ENCODE measurements at regions not wholly inside any gene's neighbourhood (a gene's known extent, or its start where the extent isn't known, plus 50 kb on each side); places are given as distances from the start of the nearest gene placed in this dataset.

DNA sequence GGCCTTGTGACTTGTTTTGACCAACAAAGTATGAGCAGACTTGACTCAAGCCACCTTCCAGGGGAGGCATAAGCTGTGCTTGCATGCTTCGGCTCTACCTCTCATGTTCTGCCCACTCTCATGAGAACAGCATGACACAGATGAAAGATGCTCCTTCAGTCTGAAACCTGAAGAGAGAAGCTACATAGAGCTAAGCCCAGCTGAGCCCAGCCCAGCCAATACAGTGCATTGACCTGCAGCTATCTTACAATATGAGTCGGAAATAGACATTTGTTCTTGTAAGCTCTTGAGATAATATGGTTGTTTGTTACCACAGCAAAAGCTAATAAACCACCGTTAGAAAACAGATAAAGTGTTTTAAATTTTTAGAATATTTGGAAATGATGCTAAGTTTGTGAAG, 426.7 kb upstream of the PKDCC start:
- in situ Hi-C loops (cut with MboI; ENCODE audit: low sequenced_read_pairs), result no loop called here

DNA sequence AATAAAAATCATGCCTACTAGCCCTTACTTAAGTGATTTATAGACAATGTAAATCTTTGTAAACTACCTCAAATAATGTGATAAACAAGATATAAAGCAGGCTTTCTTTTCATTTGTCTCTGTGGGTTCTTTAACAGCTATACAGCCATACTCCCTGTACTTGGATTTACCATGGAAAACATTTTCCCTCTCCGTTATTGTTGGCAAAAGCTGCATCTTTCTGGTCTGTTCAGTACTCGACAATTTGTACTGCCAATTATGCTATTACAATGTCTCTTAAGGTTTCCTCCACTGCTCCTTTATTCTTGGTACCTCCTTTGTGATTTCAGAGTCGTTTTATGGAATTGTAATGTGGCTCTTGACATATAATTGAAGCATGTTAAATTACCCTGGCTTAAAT, 426.3 kb upstream of the PKDCC start:
- in situ Hi-C loops (cut with MboI; ENCODE audit: low sequenced_read_pairs), result no loop called here

DNA sequence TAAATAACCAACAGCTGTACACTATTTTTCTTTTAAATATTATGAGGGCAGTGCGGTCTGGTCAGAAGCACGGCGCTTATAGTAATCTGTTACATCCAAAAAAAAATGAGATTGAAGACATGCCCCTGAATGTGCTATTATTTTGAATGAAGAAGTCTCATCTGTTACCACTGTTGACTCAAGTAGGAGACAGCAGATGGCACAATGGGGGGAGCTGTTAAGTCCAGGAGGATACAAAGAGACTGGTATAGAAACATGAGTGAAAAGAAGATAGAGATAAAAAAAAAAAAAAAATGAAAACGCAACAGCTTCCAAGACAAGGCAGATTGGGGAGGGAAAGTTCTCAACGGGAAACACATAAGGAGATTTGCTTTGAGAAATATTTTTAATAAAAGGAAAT, 425.5 kb upstream of the PKDCC start:
- in situ Hi-C loops (cut with MboI; ENCODE audit: low sequenced_read_pairs), result no loop called here

DNA sequence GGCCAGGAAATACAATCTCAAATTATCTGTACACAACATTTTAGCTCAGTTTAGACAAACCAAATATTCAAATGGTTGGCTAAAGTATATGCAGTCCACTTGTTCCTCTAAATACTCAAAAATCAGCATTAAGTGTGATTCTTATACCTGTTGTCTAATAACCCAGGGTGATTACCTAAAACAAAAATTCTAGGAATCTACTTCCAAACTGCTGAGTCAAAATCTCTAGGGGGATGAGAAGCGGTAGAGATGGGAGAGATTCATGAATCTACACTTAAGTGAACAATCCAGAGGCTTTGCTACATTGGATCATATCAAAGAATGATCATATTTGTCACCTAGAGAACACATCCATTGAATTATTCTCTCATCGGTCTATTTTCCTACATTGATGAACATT, 420.9 kb upstream of the PKDCC start:
- in situ Hi-C loops (cut with MboI; ENCODE audit: low sequenced_read_pairs), result no loop called here

DNA sequence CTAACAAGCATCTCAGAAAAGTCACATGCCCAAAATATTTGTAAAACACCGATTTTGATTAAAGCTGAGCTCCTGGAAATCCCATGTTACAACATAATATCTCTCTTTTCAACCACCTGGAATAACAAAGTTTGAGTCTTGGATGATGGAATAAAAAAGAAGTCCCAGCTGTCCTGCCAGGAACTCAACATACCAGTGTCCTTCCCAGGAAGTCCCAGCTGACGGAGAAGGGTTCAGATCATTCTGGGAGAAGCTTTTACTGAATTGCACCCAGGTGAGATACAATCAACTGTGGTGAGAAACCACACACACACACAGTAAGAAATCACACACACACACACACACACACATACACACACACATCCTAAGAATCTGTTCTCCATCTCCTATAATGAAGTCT, 413.1 kb upstream of the PKDCC start:
- in situ Hi-C loops (cut with MboI; ENCODE audit: low sequenced_read_pairs), result no loop called here

DNA sequence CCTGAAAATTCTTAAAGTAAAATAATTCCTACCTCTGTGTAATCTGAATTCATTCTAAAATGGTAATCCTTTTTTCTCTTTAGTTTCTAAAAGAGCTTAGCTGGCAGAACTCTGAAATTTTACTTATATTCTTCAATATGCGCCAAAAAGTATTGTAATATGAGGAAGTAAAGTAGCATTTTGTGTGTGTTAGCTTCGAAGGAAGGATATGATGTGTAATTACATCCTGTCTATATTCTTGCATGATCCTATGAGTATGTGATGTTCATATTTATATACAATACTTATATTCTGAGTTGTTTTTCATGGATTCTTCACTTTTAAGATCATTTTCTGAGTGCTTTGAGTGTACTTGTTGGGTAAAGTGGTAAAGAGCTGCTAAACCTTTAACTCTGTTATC, 402.9 kb upstream of the PKDCC start:
- in situ Hi-C loops (cut with MboI; ENCODE audit: low sequenced_read_pairs), result no loop called here

DNA sequence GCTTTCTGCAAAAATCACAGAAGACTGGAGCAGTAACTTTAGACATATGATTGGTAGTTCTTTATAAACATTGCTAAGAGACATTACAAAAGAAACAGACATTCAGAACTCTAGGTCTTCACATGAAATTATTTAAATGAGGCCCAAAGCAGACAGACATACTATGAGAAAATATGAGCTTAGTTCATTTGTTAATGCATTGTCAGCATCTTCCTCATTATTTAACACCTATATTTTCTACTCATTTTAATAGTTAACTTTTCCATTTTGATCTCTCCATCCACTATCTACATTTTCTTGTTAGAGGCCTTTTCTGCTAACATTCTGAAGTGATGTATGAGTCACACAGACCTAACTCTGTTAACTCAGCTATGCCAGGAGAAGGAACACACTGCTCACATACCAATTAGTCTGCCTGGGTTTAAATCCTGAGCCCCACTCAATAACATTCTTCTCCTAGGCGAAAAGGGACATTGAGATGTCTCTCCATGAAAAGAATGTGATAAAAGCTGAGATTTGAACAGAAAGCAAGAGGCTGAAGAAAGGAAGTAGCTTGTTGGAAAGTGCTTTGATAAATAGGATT, 400.3 kb upstream of the PKDCC start:
- in situ Hi-C loops (cut with MboI; ENCODE audit: low sequenced_read_pairs), result no loop called here

DNA sequence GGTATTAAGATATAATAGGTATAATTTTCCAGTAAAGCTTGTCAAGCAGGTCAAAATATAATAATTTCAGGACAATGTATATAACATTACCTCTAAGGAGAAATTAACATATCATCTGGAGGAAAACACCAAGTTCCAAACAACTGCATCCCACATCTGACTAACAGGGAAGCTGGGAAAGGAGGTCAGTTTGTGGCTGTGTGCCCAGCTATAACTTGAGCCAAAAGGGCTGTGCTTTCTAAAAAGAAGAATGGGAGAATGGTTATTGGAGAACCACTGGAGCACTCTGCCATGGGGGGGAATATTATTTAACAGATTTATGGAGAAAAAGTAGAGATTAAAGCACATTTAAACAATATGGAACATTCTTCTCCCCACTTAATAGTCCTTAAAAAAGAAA, 390.6 kb upstream of the PKDCC start:
- in situ Hi-C loops (cut with MboI; ENCODE audit: low sequenced_read_pairs), result no loop called here

DNA sequence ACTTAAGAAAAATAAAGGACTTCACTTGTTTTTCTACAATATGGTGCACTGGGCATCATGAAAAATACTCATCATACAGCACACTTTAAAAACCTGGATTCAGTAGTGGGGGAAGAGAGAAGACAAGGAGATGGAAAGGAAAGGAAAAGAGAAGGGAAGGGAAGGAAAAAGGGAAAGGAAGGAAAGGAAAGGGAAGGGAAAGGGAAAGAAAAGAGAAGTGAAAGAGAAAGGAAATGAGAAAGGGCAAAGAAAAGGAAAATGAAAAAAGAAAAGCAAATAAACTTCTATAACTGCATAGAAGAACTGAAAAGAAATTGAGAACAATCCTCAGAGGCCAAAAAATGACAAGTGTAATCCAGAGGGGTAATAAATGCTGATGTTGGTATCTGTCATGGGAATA, 388.1 kb upstream of the PKDCC start:
- in situ Hi-C loops (cut with MboI; ENCODE audit: low sequenced_read_pairs), result no loop called here

DNA sequence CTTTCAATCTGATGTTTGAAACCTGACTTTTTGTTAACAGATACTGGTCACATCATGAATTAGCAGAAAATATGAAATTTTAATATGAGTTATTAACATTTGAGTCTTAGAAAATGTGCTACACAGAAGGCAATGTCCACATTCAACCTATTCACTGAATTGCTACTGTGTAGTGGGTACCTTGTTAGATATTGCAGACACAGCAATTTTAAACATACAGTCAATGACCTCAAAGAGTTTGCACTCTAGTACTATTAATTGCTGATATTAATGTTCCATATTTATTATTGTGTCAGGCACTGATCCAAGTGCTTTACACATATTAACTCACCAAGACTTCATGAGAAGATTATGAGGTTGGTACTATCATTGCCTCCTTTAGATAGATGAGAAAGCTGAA, 385.4 kb upstream of the PKDCC start:
- in situ Hi-C loops (cut with MboI; ENCODE audit: low sequenced_read_pairs), result no loop called here

DNA sequence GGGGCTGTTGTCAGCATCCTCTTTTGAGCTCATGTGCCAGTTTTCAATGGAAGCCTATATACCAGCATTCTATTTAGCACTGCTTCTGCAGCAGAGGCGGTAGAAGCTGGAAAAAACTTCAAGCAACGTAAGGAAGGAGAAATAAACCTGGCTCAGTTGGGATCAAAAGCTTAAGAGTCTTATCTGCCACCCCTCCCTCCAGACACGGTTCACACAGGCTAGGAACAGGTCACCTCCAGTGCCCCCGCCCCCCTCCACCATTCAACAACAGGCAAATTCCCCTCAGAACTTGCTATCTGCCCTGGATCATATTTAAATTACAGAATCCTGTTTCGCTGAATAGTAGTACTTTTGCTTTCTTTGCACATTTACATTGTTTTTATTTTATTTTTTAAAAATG, 384.8 kb upstream of the PKDCC start:
- in situ Hi-C loops (cut with MboI; ENCODE audit: low sequenced_read_pairs), result no loop called here

DNA sequence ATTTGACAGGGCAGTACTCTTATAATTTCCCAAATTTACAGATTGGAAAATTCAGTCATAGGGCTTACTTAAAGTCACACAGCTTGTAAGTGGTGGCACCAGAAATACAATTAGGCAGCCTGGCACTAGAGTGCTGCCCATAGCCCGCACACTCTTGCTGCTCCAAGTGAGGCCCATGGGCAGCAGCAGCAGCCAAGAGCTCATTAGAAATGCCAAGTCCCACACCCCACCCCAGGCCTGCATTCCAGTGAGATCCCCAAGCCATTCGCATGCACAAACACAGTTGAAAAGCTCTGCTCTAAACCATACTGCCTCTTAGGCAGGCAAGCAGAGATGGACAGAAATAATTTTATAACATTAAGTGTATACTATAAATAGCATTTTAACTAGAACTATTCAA, 379.3 kb upstream of the PKDCC start:
- in situ Hi-C loops (cut with MboI; ENCODE audit: low sequenced_read_pairs), result no loop called here

DNA sequence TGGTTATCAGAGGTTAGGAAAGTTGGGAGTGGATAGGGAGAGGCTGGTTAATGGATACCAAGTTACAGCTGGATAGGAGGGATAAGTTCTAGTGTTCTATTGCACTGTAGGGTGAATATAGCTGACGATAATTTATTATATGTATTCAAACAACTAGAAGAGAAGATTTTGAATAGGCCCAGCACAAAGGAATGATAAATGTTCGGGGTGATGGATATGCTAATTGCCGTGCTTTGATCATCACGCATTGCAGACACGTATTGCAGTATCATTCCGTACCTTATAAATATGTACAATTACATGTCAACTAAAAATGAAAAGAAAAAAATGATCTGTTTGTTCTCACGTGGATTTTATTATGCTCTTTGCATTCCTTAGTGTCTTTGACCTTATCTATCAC, 369.2 kb upstream of the PKDCC start:
- in situ Hi-C loops (cut with MboI; ENCODE audit: low sequenced_read_pairs), result no loop called here

DNA sequence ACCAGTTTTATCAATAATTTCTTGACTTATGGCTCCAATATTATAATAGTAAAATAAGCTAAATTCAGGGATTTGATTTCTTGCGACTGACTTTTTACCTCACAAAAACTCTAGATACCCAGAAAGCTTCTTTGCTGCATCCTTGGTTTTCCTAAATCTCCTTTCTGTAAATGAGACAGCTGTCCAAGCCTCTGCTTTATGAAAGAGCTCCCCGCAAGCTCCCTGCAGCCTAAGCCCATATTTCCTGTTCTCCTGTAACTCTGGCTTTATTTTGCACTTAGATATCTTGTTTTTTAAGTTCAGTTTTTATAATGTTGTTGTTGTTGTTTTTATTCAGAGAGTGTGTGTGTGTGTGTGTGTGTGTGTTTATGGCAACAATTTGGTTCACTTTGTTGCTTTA, 361.7 kb upstream of the PKDCC start:
- in situ Hi-C loops (cut with MboI; ENCODE audit: low sequenced_read_pairs), result no loop called here

DNA sequence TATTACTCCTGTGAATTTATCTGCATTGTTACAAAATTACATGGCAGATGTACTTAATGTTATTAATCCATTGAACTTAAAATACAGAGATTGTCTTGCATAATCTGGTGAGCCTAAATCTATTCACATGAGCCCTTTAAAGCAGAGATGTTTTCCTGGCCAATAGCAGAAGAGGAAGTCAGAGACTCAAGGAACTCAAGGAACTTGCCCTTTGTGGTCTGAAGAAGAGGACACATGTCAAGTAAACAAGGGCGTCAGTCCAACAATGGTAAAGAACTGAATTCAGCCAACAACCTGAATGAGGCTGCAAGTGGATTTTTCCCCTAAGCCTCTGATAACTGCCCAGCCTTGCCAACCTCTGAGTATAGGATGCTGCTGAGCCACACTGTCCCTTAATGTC, 356.3 kb upstream of the PKDCC start:
- in situ Hi-C loops (cut with MboI; ENCODE audit: low sequenced_read_pairs), result no loop called here

DNA sequence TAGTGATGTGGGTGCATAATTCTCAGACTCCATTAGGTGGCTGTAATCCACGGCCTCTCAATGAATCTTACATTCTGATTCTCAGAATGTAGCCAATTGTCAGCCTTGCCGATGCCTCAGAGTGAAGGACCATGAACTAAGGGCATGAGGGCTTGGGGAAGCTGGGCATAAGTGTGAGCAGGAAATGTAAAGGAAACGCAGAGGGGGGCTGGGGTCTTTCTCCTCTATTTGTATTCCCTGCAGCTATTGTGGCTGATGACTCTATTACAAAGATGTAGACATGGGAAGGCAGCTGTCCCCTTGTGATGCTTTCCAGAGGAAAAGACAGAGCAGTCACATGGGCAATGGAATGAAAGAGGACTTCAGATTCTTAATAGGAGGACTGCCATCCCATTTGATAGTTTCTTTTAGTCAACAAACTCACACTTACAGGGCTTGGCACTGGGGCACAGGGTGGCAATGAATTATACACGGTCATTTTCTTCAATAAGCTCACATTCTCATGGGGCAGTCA, 353.2 kb upstream of the PKDCC start:
- in situ Hi-C loops (cut with MboI; ENCODE audit: low sequenced_read_pairs), result no loop called here

DNA sequence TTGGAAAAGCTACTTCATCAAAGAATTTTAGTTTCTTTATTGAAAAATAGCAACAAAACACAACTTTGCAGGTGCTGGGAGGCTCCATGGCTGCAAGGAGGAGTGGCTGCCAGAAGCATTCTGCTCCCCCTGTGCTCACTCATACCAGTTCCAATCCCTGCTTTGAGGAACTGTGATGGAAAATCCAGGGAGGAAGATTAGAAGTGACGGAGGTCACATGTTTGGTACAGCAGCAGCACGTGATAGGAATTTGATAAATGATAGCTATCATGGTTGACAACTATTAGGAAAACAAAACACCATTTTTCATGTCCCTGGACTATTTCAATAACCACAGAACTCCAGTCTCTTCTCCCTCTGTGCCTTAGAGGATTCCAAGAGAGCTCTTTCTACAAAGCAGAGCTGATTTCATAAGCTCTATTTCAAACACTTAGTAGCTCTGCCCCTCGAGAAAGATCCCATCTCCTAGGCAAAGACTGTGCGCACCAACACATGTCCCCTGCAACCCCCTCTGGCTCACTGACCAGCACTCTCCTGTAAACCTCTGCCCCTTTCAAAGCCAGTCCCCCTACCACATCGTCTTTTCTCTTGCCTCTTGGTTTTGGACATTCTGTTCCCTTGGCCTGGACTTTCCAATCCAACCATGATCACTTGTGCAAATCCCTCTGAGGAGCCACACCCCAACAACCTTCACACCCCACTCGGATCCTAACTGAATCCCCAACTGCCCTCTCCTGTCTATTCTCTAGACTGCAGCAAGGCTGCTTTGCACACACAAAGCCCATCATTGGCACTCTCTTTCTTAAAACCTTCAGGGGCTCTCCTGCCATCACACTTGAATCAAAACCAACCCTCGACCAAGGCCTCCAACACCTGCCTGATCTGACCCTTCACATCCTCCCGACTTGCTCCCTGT, 352.4 kb upstream of the PKDCC start:
- in situ Hi-C loops (cut with MboI; ENCODE audit: low sequenced_read_pairs), result no loop called here

DNA sequence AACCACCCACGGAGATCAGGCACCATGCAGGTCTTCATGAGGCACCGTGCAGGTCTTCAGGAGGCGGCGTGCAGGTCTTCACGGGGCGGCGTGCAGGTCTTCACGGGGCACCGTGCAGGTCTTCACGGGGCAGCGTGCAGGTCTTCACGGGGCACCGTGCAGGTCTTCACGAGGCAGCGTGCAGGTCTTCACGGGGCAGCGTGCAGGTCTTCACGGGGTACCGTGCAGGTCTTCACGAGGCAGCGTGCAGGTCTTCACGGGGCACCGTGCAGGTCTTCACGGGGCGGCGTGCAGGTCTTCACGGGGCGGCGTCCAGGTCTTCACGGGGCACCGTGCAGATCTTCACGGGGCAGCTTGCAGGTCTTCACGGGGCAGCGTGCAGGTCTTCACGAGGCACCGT, 350.4 kb upstream of the PKDCC start:
- in situ Hi-C loops (cut with MboI; ENCODE audit: low sequenced_read_pairs), result no loop called here

DNA sequence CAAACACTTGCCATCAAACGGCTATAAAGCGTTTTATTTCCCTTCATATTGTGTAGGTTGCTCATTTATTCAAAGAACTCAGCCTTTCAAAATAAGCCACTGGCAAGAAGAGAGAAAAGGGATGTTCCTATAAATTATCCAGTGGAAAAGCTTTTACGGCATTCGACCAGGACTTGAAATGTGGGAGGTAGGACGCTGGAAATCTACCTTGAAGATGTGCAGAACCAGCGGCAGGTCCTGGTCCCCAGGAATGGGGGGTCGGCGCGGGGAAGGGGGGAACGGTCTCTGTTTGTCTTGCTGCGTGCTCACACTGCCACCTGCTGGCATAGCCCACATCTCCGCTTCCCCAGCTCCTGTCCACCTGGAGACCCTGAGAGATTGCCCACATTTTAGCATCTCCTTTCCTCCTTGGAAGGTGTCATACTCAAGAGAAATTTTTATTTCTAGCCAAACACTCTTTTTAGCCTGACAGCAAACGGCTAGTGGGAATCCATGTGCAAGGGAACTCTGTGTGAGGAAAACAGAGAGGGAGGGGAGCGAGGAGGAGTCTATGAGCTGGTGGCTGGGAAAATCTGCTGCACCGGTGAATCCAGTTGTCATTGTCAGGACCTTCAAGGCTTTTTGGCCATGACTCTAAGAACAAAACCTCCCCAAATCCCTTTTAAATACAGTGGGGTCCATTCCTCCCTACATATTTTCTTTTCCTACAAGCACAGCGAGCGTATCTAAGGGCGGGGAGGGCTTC, 349.0 kb upstream of the PKDCC start:
- in situ Hi-C loops (cut with MboI; ENCODE audit: low sequenced_read_pairs), result no loop called here

DNA sequence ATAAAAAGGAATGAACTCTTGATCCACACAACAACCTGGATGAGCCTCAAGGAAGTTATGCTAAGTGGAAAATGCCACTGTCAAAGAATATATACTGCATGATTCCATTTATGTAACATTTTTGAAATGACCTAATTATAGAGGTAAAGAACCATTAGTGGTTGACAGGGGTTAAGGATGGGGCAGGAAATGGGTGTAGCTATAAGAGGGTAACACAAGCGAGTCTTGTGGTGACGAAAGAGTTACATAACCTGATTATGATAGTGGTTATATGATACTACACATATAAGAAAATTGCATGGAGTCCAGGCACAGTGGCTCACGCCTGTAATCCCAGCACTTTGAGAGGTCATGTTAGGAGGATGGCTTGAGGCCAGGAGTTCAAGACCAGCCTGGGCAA, 346.6 kb upstream of the PKDCC start:
- in situ Hi-C loops (cut with MboI; ENCODE audit: low sequenced_read_pairs), result no loop called here

DNA sequence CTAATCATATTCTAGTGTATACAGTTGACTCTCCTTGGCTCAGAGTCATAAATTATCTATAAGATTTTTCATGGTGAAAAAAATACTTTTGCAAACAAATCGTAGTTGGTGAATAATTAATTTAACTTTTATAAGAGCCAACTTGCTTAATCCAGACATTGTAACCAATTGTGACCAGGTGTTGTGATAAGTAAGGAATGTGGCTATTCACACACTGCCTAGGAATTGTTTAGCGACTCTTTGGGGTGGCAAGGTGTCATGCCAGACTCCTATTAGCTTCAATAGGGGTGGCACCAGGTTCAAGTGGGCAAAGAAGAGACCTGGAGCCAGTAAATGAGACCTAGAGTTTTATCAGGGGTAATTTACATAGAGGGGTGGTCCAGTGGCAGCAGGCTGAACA, 344.7 kb upstream of the PKDCC start:
- in situ Hi-C loops (cut with MboI; ENCODE audit: low sequenced_read_pairs), result no loop called here

DNA sequence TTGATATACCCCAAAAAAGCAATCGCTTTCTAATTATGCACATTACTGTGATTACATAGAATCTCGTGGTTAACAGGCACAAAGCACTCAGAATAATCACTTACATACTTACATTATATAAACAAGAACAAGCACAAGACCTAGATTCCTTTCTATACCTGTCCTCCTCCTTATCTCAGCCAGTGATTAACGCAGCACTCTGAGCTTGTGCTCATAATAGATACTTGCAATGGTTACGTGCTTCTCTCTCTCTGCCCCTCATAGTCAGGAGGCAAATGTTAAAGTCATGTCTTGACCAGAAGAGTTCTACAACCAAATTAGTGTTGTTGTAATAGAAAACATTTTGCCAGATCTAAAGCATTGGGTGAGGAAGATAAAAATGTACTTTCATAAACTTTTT, 342.2 kb upstream of the PKDCC start:
- in situ Hi-C loops (cut with MboI; ENCODE audit: low sequenced_read_pairs), result no loop called here
